NCI-H1417 treated with DMSO at 0.1 percent for 48 hours (cell line): ENCODE measurements at regions not wholly inside any gene's neighbourhood (a gene's known extent, or its start where the extent isn't known, plus 50 kb on each side); places are given as distances from the start of the nearest gene placed in this dataset.
"Not testable (repeated sequence)": the region's sequence is repeated elsewhere in the genome, so short reads cannot be mapped to it uniquely, and the experiment has no call there.

Source experiments
- DNase-seq: peaks from one replicate; lab custom pipeline; 2025; lab: John Stamatoyannopoulos, UW

GRCh38 chr14:105600939-105601359 is 74.6 kb downstream of the TMEM121 start:
- no peak for DNase-seq

GRCh38 chr14:105601360-105602242 is 75.2 kb downstream of the TMEM121 start:
- no peak for DNase-seq

- no peak for DNase-seq
These were observed 75.9 kb downstream of the TMEM121 start for GRCh38 chr14:105602243-105602750.

GRCh38 chr14:105602799-105603793 is 76.7 kb downstream of the TMEM121 start:
- DNase-seq = no peak

- not testable (repeated sequence) for DNase-seq
These were observed 78.4 kb downstream of the TMEM121 start for GRCh38 chr14:105604531-105605463.

- DNase-seq = no peak
These were observed 79.3 kb downstream of the TMEM121 start for GRCh38 chr14:105605464-105606304.

GRCh38 chr14:105606305-105606975 is 80.1 kb downstream of the TMEM121 start:
- DNase-seq = not testable (repeated sequence)

- not testable (repeated sequence) for DNase-seq
These were observed 80.6 kb downstream of the TMEM121 start for GRCh38 chr14:105607025-105607424.

- not testable (repeated sequence) for DNase-seq
These were observed 88.6 kb downstream of the TMEM121 start for GRCh38 chr14:105614987-105615386.

GRCh38 chr14:105615986-105616801 is 89.8 kb downstream of the TMEM121 start:
- not testable (repeated sequence) for DNase-seq

GRCh38 chr14:105616802-105617192 is 90.4 kb downstream of the TMEM121 start:
- DNase-seq = no peak

GRCh38 chr14:105617201-105617777 is 90.9 kb downstream of the TMEM121 start:
- no peak for DNase-seq

- not testable (repeated sequence) for DNase-seq
These were observed 91.4 kb downstream of the TMEM121 start for GRCh38 chr14:105617805-105618204.

GRCh38 chr14:105619324-105619723 is 92.9 kb downstream of the TMEM121 start:
- DNase-seq = not testable (repeated sequence)

- DNase-seq = not testable (repeated sequence)
These were observed 93.9 kb downstream of the TMEM121 start for GRCh38 chr14:105620178-105620864.

- DNase-seq = not testable (repeated sequence)
These were observed 94.6 kb downstream of the TMEM121 start for GRCh38 chr14:105620865-105621471.
